ENCODE measurements at regions not wholly inside any gene's neighbourhood (a gene's known extent, or its start where the extent isn't known, plus 50 kb on each side); places are given as distances from the start of the nearest gene placed in this dataset.
"Not testable (repeated sequence)": the region's sequence is repeated elsewhere in the genome, so short reads cannot be mapped to it uniquely, and the experiment has no call there.

- not testable (repeated sequence) for H3K9me3 ChIP-seq, H3K36me3 ChIP-seq, DNase-seq, H3K27me3 ChIP-seq, H3K4me3 ChIP-seq
These were observed 50.8 kb upstream of the GRIN2B start for GRCh38 chr12:14032191-14032590.

GRCh38 chr12:14043776-14044175 lies 62.4 kb upstream of the GRIN2B start:
- Histone ChIP-seq H3K36me3 (no peaks in the 10 kb centered on the region), H3K9me3 (no peaks in the 10 kb centered on the region), H3K4me3 (no peak overlapping the region), H3K27me3 (no peaks in the 10 kb centered on the region; the same call in 1 of the 2 replicates)
- DNase-seq: no peak

- Histone ChIP-seq H3K4me3 (no peak overlapping the region), H3K27me3 (no peaks in the 10 kb centered on the region; the same call in 1 of the 2 replicates), H3K9me3 (no peaks in the 10 kb centered on the region), H3K36me3 (no peaks in the 10 kb centered on the region)
- no peak for DNase-seq
These were observed 67.6 kb upstream of the GRIN2B start for GRCh38 chr12:14048941-14049545.

- H3K27me3 ChIP-seq: no peaks in the 10 kb centered on the region
- no peaks in the 10 kb centered on the region for H3K9me3 ChIP-seq
- DNase-seq: no peak
- no peak overlapping the region for H3K4me3 ChIP-seq
- H3K36me3 ChIP-seq: no peaks in the 10 kb centered on the region
These were observed 76.5 kb upstream of the GRIN2B start for GRCh38 chr12:14057895-14058294.

GRCh38 chr12:14058717-14059116 lies 77.3 kb upstream of the GRIN2B start:
- Histone ChIP-seq H3K9me3 (no peaks in the 10 kb centered on the region), H3K4me3 (no peak overlapping the region), H3K27me3 (no peaks in the 10 kb centered on the region), H3K36me3 (no peaks in the 10 kb centered on the region)
- DNase-seq: no peak

- no peak for DNase-seq
- Histone ChIP-seq H3K27me3 (no peaks in the 10 kb centered on the region), H3K4me3 (no peak overlapping the region), H3K9me3 (no peaks in the 10 kb centered on the region), H3K36me3 (no peaks in the 10 kb centered on the region)
These were observed 78.1 kb upstream of the GRIN2B start for GRCh38 chr12:14059548-14059947.

- Histone ChIP-seq H3K36me3 (no peaks in the 10 kb centered on the region), H3K27me3 (no peaks in the 10 kb centered on the region), H3K4me3 (no peak overlapping the region), H3K9me3 (no peaks in the 10 kb centered on the region)
- DNase-seq: no peak
These were observed 84.2 kb upstream of the GRIN2B start for GRCh38 chr12:14065616-14066015.

GRCh38 chr12:14066021-14066420 lies 84.6 kb upstream of the GRIN2B start:
- DNase-seq: no peak
- Histone ChIP-seq H3K36me3 (no peaks in the 10 kb centered on the region), H3K27me3 (no peaks in the 10 kb centered on the region), H3K9me3 (no peaks in the 10 kb centered on the region), H3K4me3 (no peak overlapping the region)

- Histone ChIP-seq H3K9me3 (no peaks in the 10 kb centered on the region), H3K27me3 (no peaks in the 10 kb centered on the region), H3K36me3 (no peaks in the 10 kb centered on the region), H3K4me3 (no peak overlapping the region)
- DNase-seq: no peak
These were observed 87.6 kb upstream of the GRIN2B start for GRCh38 chr12:14068961-14069360.

- Histone ChIP-seq H3K27me3 (0 out of 2 replicates have a peak, but pooled peaks cover 4% of the 10 kb centered on the region), H3K4me3 (no peak overlapping the region), H3K36me3 (no peaks in the 10 kb centered on the region), H3K9me3 (no peaks in the 10 kb centered on the region)
- DNase-seq: no peak
These were observed 90.4 kb upstream of the GRIN2B start for GRCh38 chr12:14071833-14072232.

- H3K9me3 ChIP-seq: no peaks in the 10 kb centered on the region
- H3K36me3 ChIP-seq: no peaks in the 10 kb centered on the region
- no peak for DNase-seq
- 0 out of 2 replicates have a peak, but pooled peaks cover 4% of the 10 kb centered on the region for H3K27me3 ChIP-seq
- H3K4me3 ChIP-seq: no peak overlapping the region
These were observed 91.6 kb upstream of the GRIN2B start for GRCh38 chr12:14072987-14073386.

GRCh38 chr12:14075797-14076393 lies 94.5 kb upstream of the GRIN2B start:
- Histone ChIP-seq H3K4me3 (no peak overlapping the region), H3K9me3 (no peaks in the 10 kb centered on the region), H3K27me3 (0 out of 2 replicates have a peak, but pooled peaks cover 4% of the 10 kb centered on the region), H3K36me3 (no peaks in the 10 kb centered on the region)
- DNase-seq: no peak

GRCh38 chr12:14076538-14076937 lies 95.1 kb upstream of the GRIN2B start:
- DNase-seq: no peak
- H3K27me3 ChIP-seq: 0 out of 2 replicates have a peak, but pooled peaks cover 4% of the 10 kb centered on the region
- H3K9me3 ChIP-seq: no peaks in the 10 kb centered on the region
- H3K36me3 ChIP-seq: no peaks in the 10 kb centered on the region
- no peak overlapping the region for H3K4me3 ChIP-seq

GRCh38 chr12:14086838-14087237 lies 105.4 kb upstream of the GRIN2B start:
- no peaks in the 10 kb centered on the region for H3K36me3 ChIP-seq
- H3K27me3 ChIP-seq: no peaks in the 10 kb centered on the region
- no peak overlapping the region for H3K4me3 ChIP-seq
- H3K9me3 ChIP-seq: 0 out of 2 replicates have a peak, but pooled peaks cover 2% of the 10 kb centered on the region
- no peak for DNase-seq

- H3K27me3 ChIP-seq: no peaks in the 10 kb centered on the region
- no peaks in the 10 kb centered on the region for H3K36me3 ChIP-seq
- H3K9me3 ChIP-seq: no peaks in the 10 kb centered on the region
- no peak overlapping the region for H3K4me3 ChIP-seq
- no peak for DNase-seq
These were observed 118.6 kb upstream of the GRIN2B start for GRCh38 chr12:14099994-14100393.

GRCh38 chr12:14101556-14101955 lies 120.2 kb upstream of the GRIN2B start:
- DNase-seq, H3K9me3 ChIP-seq: not testable (repeated sequence)

GRCh38 chr12:14111230-14111865 lies 129.9 kb upstream of the GRIN2B start:
- H3K4me3 ChIP-seq: no peak overlapping the region
- H3K36me3 ChIP-seq: no peaks in the 10 kb centered on the region
- H3K9me3 ChIP-seq: no peaks in the 10 kb centered on the region
- no peaks in the 10 kb centered on the region for H3K27me3 ChIP-seq
- no peak for DNase-seq

More at GRCh38 chr12:14101556-14101955, 120.2 kb upstream of the GRIN2B start:
- not testable (repeated sequence) for H3K27me3 ChIP-seq, H3K36me3 ChIP-seq, H3K4me3 ChIP-seq

GRCh38 chr12:14113031-14113430 lies 131.6 kb upstream of the GRIN2B start:
- no peaks in the 10 kb centered on the region for H3K27me3 ChIP-seq
- no peaks in the 10 kb centered on the region for H3K36me3 ChIP-seq
- no peaks in the 10 kb centered on the region for H3K9me3 ChIP-seq
- no peak for DNase-seq
- H3K4me3 ChIP-seq: no peak overlapping the region

Measured in MG63 (cell line).